ENCODE measurements at regions not wholly inside any gene's neighbourhood (a gene's known extent, or its start where the extent isn't known, plus 50 kb on each side); places are given as distances from the start of the nearest gene placed in this dataset.

DNA sequence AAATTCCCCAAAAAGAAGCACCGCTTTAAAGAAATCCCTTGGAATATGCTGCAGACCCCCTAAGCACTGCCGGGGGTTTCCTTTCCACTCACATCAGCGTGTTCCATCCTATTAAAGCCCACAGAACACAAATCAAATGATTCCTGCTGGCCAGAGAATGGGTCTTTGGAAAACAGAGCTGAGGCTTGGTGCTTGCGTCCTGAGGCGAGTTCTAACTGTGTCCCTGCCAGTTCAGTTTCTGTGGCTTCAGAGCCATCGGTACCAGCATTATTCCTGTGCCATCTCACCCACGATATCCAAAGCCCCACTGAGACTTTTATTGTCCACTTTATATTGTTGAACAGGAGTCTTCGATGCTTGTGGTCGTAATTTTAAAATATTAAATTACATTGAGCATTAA is 142.0 kb upstream of the SYT13 start:
- Histone ChIP-seq H3K4me1 (no peaks in the 10 kb centered on the region), H3K27me3 (peaks cover 0 to 25% (median 0%) of the 10 kb centered on the region in 9 donors), H3K4me3 (no peak overlapping the region), H3K9me3 (no peaks in the 10 kb centered on the region), H3K36me3 (no peaks in the 10 kb centered on the region), H3K27ac (no peak overlapping the region)
- DNase-seq = no peak
- TF ChIP-seq POLR2A (IDR thresholded peaks at IDR 0.05) (no peak), CTCF (IDR thresholded peaks at IDR 0.05) (no peak)
- intact Hi-C loops (cut with DNase I) = no loop called here
- no peak for ATAC-seq
- WGBS, 4 donors = 91 to 93% (median 93%) methylated on average over 9 of the region's 9 CpGs

DNA sequence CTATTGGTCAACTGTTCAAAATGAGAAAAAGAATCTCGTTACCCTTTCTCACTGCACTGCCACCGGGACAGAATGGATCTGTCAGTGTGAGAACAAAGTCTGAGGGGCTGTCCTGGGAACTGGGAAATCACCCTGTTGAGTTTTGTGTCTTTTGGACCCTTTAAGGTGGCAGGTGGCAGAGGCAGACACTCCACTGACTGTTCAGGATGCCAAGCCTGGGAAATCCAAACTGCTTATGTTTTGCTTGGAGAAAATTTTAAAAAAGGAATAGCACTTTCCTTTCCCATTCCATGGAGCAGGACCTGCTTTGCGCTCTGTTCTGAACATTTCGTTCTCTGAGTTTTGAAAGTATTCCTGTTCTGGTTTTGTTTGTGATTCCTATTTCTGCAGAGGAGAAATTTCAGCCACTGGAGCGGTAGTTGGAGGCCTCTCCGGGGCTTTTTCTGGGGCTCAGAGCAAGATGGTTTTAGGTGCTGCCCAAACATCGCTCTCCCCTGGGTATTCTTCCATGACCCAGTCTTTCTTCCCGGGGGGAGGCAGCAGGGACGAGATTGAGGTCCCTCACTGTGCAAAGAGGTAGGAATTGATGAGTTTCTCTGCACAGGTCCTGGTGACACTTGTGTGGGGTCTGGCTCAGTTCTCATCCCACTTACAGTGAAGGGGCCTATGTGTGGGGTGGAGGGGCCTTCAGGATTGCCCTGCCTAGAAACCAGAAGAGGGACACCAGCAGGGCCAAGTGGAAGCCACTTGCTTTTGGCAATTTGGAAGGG is 138.5 kb upstream of the SYT13 start:
- intact Hi-C loops (cut with DNase I) = no loop called here
- Histone ChIP-seq H3K27me3 (peaks cover 0 to 16% (median 0%) of the 10 kb centered on the region in 9 donors), H3K4me1 (no peaks in the 10 kb centered on the region), H3K4me3 (no peak overlapping the region), H3K27ac (no peak overlapping the region), H3K9me3 (peaks cover 0 to 5% (median 0%) of the 10 kb centered on the region in 12 donors), H3K36me3 (no peaks in the 10 kb centered on the region)
- ATAC-seq (no peak), DNase-seq (no peak)
- TF ChIP-seq CTCF (IDR thresholded peaks at IDR 0.05) = no peak
- no peak for TF ChIP-seq POLR2A (IDR thresholded peaks at IDR 0.05)
- WGBS, 4 donors = 87 to 91% (median 89%) methylated on average over 9 of the region's 9 CpGs

DNA sequence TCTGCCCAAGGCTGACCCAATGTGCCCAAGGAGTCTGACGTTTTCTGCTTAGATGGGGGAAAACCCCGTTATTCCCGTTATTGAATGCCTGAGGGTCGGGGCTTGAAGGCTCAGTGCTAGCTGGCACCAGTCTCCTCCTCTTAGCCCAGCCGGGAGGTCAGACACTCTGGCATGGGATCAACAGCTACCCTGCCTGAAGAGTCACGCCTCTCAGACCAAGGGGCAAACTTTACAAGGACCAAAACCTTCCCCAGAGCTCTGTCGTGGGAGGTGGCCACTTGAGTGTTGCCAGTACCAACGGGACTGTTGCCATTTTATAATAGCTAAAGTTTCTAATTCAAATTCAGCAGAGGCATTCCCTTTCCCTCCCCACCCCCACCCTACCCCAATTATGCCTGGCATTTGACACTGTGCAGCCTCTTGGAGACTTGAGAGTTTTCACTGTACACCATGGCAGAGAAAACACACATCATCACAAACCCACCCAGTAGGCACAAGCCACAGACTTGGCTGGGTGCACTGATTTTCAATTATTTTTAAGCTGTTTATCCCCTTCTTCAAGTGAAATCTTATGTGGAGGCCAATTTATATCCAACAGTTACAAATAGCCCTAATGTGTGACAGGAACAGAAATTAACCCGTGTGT is 137.5 kb upstream of the SYT13 start:
- Histone ChIP-seq H3K27me3 (peaks cover 0 to 9% (median 0%) of the 10 kb centered on the region in 9 donors), H3K36me3 (no peaks in the 10 kb centered on the region), H3K4me1 (no peaks in the 10 kb centered on the region), H3K27ac (no peak overlapping the region), H3K9me3 (peaks cover 0 to 15% (median 0%) of the 10 kb centered on the region in 12 donors), H3K4me3 (no peak overlapping the region)
- 30 to 41% (median 31%) methylated on average over 6 to 9 of the region's 9 CpGs for WGBS, 4 donors
- peak in 1 of 4 donors; percentile 57 for ATAC-seq
- intact Hi-C loops (cut with DNase I) = no loop called here
- no peak for DNase-seq
- TF ChIP-seq POLR2A (IDR thresholded peaks at IDR 0.05) (no peak), CTCF (IDR thresholded peaks at IDR 0.05) (no peak)

DNA sequence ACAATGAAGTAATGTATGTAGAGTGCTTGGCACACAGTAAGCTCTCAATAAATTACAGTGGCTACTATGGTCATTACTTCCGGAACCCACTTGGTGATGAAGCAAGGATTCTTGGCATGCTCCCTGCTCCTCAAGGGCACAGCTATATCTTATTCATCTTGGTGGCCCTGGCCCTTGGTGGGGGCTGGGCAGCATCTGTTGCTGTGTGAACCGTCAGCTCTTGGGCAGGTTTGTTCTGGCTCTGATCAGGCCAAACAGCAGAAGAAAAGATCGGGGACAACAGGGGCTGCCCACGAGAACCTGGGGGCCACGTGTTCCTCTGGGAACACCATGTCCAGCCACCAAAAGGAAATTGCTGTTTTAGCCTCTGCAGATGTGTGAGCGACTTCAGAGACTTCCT is 136.9 kb upstream of the SYT13 start:
- intact Hi-C loops (cut with DNase I) = no loop called here
- no peak for DNase-seq
- H3K4me1 ChIP-seq = no peaks in the 10 kb centered on the region

More for the DNA sequence above, 136.9 kb upstream of the SYT13 start:
- no peak overlapping the region for H3K4me3 ChIP-seq
- WGBS, 4 donors = 68 to 78% (median 72%) methylated on average over 6 of the region's 6 CpGs
- peaks cover 0 to 4% (median 0%) of the 10 kb centered on the region in 9 donors for H3K27me3 ChIP-seq
- no peak overlapping the region for H3K27ac ChIP-seq
- no peak for ATAC-seq
- peaks cover 0 to 15% (median 0%) of the 10 kb centered on the region in 12 donors for H3K9me3 ChIP-seq
- TF ChIP-seq POLR2A (IDR thresholded peaks at IDR 0.05) (no peak), CTCF (IDR thresholded peaks at IDR 0.05) (no peak)
- H3K36me3 ChIP-seq = no peaks in the 10 kb centered on the region

All from heart left ventricle (tissue), 16 donors.